KBM-7 (cell line): ENCODE measurements at regions not wholly inside any gene's neighbourhood (a gene's known extent, or its start where the extent isn't known, plus 50 kb on each side); places are given as distances from the start of the nearest gene placed in this dataset.
"Not testable (repeated sequence)": the region's sequence is repeated elsewhere in the genome, so short reads cannot be mapped to it uniquely, and the experiment has no call there.

Source experiments
- DNase-seq: peaks from one replicate; pipeline ENCODE4 v3.0.0-alpha.2; 2015
- in situ Hi-C: fragments of 300-500 bp; cut with MboI; formaldehyde crosslinking; loops from 2 replicates; pipeline ENCODE4 v1.14.3; 2020; ENCODE audit warnings: low sequenced_read_pairs, low pct_unique_long_range_greater_than_20kb, mixed read lengths

DNA sequence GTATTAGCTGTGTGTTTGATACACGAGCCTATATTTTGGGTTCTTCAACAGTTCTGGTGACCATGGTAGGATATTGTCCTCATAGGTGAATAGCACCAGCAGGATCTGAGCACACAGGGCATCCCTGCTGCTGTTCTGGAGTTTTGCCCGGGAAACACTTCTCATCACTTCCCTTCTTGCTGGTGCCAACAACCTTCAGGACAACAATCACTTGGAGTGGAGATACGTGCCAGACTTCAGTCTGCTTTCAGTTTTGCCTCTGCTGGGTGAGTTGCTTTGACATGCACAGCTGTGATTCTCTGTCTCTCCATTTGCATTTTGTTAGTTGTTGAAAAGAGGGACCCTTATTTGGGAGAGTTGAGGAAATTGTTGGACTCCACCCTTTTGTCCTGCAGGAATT lies 1347.2 kb upstream of the DDX18 start:
- in situ Hi-C loops = no loop called here
- DNase-seq = no peak

DNA sequence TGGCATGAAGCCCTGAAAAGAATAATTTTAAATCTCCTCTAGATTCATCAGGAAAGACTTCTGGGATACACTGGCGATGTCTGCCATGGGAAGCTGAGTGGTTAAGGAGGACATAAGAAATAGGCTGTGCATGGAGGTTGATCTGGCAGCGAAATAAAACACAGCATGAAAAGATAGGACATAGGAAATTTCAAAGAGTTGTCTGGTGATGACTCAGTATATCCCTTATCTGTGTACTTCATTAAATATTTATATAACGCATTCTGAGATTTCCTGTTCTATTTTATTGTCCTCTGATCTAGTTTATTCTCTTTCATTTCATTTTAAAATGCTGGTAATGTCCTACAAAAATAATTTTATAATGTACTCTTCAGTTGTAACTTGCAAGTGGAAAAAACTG lies 1337.3 kb upstream of the DDX18 start:
- in situ Hi-C loops = no loop called here
- DNase-seq = no peak

GRCh38 chr2:116487336-116487735 lies 1327.2 kb upstream of the DDX18 start:
- in situ Hi-C loops = no loop called here
- no peak for DNase-seq

DNA sequence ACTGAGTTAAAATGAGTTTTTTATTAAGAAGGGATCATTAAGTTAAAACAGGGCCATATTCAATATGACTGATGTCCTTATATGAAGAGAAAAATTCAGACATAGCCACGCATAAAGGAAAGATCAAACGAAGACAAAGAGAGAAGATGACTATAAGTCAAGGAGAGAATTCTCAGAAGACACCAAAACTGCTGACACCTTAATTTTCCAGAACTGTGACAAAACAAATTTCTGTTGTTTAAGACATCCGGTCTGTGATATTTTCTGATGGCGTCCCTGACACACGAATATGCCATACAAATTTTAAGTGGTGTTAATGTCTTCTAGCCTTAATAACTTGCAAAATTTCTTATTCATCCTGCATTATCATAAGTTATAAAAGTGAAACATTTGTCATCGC lies 1325.2 kb upstream of the DDX18 start:
- DNase-seq = no peak
- in situ Hi-C loops = no loop called here

- in situ Hi-C loops = no loop called here
Observed at GRCh38 chr2:116489944-116490343, 1324.5 kb upstream of the DDX18 start.

GRCh38 chr2:116490511-116491145 lies 1323.9 kb upstream of the DDX18 start:
- no peak for DNase-seq

More at GRCh38 chr2:116489944-116490343, 1324.5 kb upstream of the DDX18 start:
- no peak for DNase-seq

DNA sequence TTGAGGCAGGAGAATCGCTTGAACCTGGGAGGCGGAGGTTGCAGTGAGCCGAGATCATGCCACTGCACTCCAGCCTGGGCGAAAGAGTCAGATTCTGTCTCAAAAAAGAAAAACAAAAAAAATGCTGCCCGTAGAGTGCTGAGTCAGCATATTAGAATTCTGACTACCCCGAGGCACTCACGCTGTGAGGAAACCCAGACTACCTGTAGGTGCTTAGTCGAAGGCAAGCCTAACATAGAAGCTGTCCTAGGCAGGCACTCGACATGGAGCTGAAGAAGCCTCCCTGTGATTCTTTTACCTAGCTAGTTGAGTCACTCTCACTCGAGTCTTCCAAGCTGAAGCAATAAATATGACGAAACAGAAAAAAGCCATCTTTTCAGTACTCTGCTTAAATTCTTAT lies 1323.2 kb upstream of the DDX18 start:
- no peak for DNase-seq
- in situ Hi-C loops = no loop called here

More at GRCh38 chr2:116490511-116491145, 1323.9 kb upstream of the DDX18 start:
- in situ Hi-C loops = no loop called here

DNA sequence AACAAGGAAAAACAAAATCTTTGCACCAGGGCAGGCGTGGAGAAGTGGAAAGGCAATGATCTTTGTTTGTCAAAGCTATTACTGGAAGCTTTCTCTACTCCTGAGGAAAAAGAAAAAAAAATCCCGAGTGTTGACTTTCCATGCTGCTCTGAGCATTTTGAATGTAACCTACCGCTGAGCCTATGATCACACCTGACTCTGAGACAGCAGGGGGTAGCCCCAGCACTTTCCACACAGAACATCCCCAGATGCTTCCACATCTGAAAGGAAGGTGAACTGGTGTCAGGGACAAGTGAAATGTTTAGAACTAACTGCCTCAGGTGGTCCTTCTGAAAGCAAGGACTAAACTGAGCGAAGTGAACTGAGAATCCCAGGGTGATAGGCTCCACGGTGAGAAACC lies 1315.1 kb upstream of the DDX18 start:
- DNase-seq = no peak
- in situ Hi-C loops = no loop called here

- in situ Hi-C loops = no loop called here
- peak; percentile 34 for DNase-seq
Observed at GRCh38 chr2:116510117-116510671, 1304.3 kb upstream of the DDX18 start.

DNA sequence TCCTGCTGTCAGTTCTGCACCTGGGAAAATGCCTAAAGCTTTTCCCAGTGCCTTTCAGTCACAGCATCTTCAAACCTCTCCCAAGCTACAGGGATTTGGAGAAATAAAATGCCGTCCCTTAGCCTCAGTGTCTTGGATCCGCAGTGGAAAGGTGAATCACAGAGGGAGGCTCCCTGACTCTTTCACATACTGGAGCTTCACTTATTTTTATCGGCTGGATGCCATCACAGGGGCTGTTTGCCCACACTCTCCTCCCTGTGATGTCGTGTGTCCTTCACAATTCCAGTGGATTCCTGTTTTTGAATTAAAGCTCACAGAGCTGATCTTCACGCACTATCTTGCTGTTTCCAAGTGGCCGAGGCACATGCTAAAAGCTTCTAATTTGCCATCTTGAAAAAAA lies 1303.1 kb upstream of the DDX18 start:
- DNase-seq = no peak
- in situ Hi-C loops = no loop called here

GRCh38 chr2:116513991-116514390 lies 1300.5 kb upstream of the DDX18 start:
- in situ Hi-C loops = no loop called here
- DNase-seq = no peak

- DNase-seq = no peak
- in situ Hi-C loops = no loop called here
Observed at GRCh38 chr2:116517936-116518335, 1296.6 kb upstream of the DDX18 start.

- in situ Hi-C loops = no loop called here
- no peak for DNase-seq
Observed at GRCh38 chr2:116537811-116538210, 1276.7 kb upstream of the DDX18 start.

GRCh38 chr2:116545286-116546068 lies 1269.0 kb upstream of the DDX18 start:
- in situ Hi-C loops = no loop called here
- DNase-seq = no peak

- DNase-seq, in situ Hi-C loops: not testable (repeated sequence)
Observed at GRCh38 chr2:116552738-116553419, 1261.6 kb upstream of the DDX18 start.

DNA sequence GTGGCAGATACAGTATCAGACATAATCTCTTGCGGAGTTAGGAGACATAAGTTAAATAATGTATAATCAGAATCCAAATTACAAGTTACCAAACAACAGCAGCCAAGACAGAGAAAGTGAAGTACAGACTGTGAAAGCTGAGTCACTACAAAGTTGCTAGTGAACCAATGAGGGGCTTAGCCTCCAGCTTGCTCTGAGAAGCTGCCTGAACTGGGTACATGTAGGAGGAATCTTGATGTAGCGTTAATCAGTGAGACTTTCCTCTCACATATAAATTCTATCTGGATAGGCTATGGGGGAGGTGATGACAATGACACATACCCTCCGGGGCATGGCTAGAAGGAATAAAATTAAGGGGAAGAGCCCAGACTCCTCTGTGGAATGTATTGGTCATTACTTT lies 1234.3 kb upstream of the DDX18 start:
- no peak for DNase-seq
- in situ Hi-C loops = no loop called here

GRCh38 chr2:116582850-116583249 lies 1231.6 kb upstream of the DDX18 start:
- no peak for DNase-seq
- in situ Hi-C loops = no loop called here

DNA sequence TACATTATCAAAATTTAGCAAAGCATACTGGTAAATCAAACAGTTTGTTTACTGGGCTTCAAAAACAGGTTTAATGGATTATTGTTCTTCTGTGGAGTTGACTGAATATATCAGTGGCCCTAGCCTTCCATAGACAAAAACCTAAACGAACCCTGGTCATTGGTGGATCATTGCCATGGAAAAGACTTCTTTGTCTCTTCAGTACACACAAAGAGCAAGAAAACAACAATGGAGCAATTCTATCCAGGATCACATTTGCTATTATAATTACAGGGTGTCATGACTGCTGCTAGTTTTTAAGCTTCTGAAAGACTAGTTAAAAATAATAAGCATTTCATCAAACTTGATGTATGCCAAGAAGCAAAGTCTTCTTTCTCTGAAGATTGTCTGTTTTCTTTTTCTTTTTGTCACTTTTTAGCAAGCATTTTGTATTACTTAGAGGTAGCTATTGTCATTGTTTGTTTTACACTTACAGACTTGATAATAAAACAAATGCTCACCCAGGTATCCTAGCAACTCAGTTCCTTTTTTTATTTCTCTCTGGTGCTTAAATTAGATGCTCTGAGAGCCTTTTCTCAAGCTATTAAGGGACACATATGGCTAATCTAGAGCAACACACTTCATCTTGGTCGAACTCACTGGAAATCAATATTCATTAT lies 1228.7 kb upstream of the DDX18 start:
- DNase-seq = no peak
- in situ Hi-C loops = no loop called here

DNA sequence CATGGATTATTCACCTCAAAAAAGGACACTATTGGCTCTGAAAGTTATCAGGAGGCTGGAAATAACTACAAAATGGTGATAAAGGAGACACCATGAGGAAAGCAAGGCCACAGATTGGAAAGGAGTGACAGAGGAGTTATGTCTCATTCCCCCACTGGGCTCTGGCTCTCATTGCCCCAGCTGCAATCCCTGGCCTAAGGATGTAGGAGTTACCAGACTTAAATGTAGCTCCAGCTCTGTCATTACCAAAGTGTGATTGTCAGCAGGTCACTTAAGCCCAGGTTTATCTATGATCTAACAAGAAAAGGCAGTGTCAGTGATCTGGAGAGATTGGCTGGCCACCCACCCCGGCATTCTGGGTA lies 1228.2 kb upstream of the DDX18 start:
- no peak for DNase-seq
- in situ Hi-C loops = no loop called here
